AG10803 (cell line): ENCODE measurements at regions not wholly inside any gene's neighbourhood (a gene's known extent, or its start where the extent isn't known, plus 50 kb on each side); places are given as distances from the start of the nearest gene placed in this dataset.

Experiments used
- DNase-seq: peaks from one replicate; pipeline ENCODE4 v3.0.0; 2010; ENCODE audit warnings: low read depth
- H3K4me3 ChIP-seq: 2 replicates; pipeline ENCODE4 v1.5.1; 2011; ENCODE audit warnings: mild to moderate bottlenecking, low read length, control low read depth
- TF ChIP-seq, protein P1 (sequence below): conservative IDR thresholded peaks from 2 replicates; pipeline ENCODE4 v1.5.1; 2011; ENCODE audit warnings: mild to moderate bottlenecking, low read length, control low read depth, inconsistent platforms

- TF ChIP-seq, protein P1, sequence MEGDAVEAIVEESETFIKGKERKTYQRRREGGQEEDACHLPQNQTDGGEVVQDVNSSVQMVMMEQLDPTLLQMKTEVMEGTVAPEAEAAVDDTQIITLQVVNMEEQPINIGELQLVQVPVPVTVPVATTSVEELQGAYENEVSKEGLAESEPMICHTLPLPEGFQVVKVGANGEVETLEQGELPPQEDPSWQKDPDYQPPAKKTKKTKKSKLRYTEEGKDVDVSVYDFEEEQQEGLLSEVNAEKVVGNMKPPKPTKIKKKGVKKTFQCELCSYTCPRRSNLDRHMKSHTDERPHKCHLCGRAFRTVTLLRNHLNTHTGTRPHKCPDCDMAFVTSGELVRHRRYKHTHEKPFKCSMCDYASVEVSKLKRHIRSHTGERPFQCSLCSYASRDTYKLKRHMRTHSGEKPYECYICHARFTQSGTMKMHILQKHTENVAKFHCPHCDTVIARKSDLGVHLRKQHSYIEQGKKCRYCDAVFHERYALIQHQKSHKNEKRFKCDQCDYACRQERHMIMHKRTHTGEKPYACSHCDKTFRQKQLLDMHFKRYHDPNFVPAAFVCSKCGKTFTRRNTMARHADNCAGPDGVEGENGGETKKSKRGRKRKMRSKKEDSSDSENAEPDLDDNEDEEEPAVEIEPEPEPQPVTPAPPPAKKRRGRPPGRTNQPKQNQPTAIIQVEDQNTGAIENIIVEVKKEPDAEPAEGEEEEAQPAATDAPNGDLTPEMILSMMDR, result no peak
Observed at GRCh38 chr13:58620176-58620575, 988.6 kb downstream of the PCDH17 start.

DNA sequence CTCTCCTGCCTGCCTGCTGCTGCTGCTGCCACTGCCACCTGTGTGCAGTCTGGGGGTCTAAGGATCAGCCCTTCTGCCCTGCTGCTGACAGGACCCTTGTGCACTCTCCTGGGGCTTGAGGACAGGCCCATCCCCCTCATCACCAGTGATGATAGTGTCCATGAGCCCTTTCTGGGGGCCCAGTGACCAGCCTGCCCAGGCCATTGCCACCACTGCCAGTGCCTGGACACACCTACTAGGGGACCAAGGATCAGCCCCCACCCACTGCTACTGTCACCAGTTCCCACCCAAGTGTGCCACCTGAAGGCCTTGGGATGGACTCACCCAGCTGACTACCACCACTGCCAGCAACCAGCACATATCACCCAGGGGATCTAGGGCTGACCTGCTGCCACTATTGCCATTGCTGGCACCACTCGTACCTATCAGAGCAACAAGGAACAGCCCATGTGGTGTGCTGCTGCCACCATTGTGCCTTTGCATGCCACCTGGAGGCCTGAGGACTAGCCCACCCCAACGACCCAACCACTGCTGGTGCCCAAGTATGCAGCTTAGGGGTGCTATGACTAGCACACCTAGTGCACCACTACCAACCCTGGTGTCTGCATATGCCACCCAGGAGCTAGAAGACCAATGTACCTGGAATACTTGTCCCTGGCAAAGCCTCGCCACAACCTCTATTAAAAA lies 994.3 kb downstream of the PCDH17 start:
- DNase-seq, result no peak
- TF ChIP-seq, protein P1, result no peak

More at GRCh38 chr13:58620176-58620575, 988.6 kb downstream of the PCDH17 start:
- no peak for DNase-seq
- no peak overlapping the region for H3K4me3 ChIP-seq

GRCh38 chr13:58630794-58631193 lies 999.2 kb downstream of the PCDH17 start:
- TF ChIP-seq, protein P1, result no peak
- DNase-seq, result no peak
- no peak overlapping the region for H3K4me3 ChIP-seq

More for the DNA sequence above, 994.3 kb downstream of the PCDH17 start:
- H3K4me3 ChIP-seq, result no peak overlapping the region

DNA sequence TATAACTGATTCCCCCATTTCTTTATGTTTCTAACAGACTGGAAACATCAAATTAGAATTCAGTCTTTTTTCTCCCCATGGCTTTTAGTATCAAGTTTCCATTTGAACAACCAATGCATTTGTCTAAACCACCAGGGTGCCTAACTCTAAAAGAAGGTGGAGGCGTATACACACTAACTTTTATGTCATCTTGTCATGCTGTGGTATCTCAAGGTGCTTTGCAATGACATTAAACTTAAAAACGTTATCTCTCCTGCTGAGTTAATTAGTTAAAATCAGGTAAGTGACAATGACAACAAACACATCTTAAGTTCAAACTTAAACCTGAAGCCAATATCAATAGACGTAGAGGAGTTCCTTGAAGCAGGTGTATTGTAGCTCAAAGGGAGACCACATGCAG lies 1001.7 kb downstream of the PCDH17 start:
- H3K4me3 ChIP-seq, result no peak overlapping the region
- TF ChIP-seq, protein P1, result no peak
- no peak for DNase-seq

DNA sequence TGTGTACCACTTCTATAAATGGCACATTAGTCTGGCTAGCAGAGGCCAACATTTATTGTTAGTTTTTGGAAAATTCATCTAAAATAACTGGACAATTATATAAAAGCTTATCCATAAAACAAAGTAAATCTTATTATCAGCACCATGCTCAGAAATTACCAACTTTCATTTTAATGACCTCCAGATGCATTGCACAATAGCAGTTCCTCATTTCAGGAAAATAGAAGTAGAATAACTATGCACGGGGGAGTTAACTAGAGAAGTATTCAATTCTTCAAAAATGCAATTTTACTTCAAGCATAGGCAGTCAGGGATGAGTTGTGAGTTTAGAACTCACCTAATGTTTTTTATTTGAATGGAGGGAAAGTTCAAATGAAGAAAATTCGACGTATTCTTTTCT lies 1023.5 kb downstream of the PCDH17 start:
- no peak overlapping the region for H3K4me3 ChIP-seq
- DNase-seq, result no peak

GRCh38 chr13:58660826-58661225 lies 1029.3 kb downstream of the PCDH17 start:
- TF ChIP-seq, protein P1, result no peak
- no peak for DNase-seq
- H3K4me3 ChIP-seq, result no peak overlapping the region

More for the DNA sequence above, 1023.5 kb downstream of the PCDH17 start:
- TF ChIP-seq, protein P1, result no peak

GRCh38 chr13:58666331-58666730 lies 1034.8 kb downstream of the PCDH17 start:
- TF ChIP-seq, protein P1, result no peak
- DNase-seq, result no peak
- no peak overlapping the region for H3K4me3 ChIP-seq
